Subcutaneous abdominal adipose tissue (tissue), 5 donors: ENCODE measurements at regions not wholly inside any gene's neighbourhood (a gene's known extent, or its start where the extent isn't known, plus 50 kb on each side); places are given as distances from the start of the nearest gene placed in this dataset.

ENCODE experiments used
- H3K27ac ChIP-seq: one replicate; pipeline ENCODE4 v1.7.0; 2013; ENCODE audit warnings: low read depth, mild to moderate bottlenecking, inconsistent platforms, low read length, moderate library complexity
- H3K27me3 ChIP-seq, 5 donors: one replicate each; pipeline ENCODE4 v1.7.0; 2013; ENCODE audit warnings: low read length in 5 of 5, inconsistent platforms in 1 of 5; ENCODE audit not compliant: control insufficient read depth in 5 of 5, insufficient read depth in 4 of 5
- H3K36me3 ChIP-seq, 5 donors: one replicate each; pipeline ENCODE4 v1.7.0; 2013; ENCODE audit warnings: low read length in 5 of 5; ENCODE audit not compliant: control insufficient read depth in 5 of 5, insufficient read depth in 5 of 5
- H3K4me1 ChIP-seq, 5 donors: one replicate each; pipeline ENCODE4 v1.7.0; 2013; ENCODE audit warnings: low read length in 5 of 5, mild to moderate bottlenecking in 3 of 5, moderate library complexity in 1 of 5; ENCODE audit not compliant: control insufficient read depth in 5 of 5, insufficient read depth in 5 of 5
- H3K4me3 ChIP-seq, 5 donors: one replicate each; pipeline ENCODE4 v1.7.0; 2013; ENCODE audit warnings: low read length in 5 of 5, low read depth in 1 of 5
- H3K9ac ChIP-seq, 5 donors: one replicate each; pipeline ENCODE4 v1.7.0; 2013; ENCODE audit warnings: low read length in 5 of 5, mild to moderate bottlenecking in 4 of 5, moderate library complexity in 3 of 5
- H3K9me3 ChIP-seq, 5 donors: one replicate each; pipeline ENCODE4 v1.7.0; 2013; ENCODE audit warnings: low read length in 5 of 5; ENCODE audit not compliant: control insufficient read depth in 5 of 5
- donor health status: healthy.
- donor health status: healthy.
- donor health status: healthy.
- donor health status: healthy.
- donor health status: healthy.

DNA sequence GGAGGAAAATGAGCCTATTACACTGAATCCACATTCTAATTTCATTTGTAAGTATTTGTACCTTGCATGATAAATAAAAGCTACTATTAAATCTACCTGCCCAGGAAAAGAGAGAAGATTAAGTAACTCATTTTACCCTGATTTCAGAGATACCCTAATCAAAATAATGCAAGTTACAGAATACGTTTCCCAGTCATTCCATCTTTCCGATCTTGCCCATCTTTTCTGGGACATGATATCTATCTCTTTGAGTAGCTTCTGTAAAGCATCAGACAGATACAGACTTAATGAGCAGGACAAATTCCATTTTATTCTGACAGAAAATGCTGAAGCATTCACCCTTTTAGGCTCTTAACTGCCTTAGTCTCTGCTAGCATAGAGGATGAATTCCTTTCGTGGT is 56.6 kb downstream of the SPRY2 start:
- H3K27me3 ChIP-seq = no peaks in the 10 kb centered on the region
- no peaks in the 10 kb centered on the region for H3K9me3 ChIP-seq
- no peak overlapping the region for H3K9ac ChIP-seq
- no peaks in the 10 kb centered on the region for H3K36me3 ChIP-seq
- H3K27ac ChIP-seq = no peak overlapping the region
- no peak overlapping the region for H3K4me3 ChIP-seq
- no peaks in the 10 kb centered on the region for H3K4me1 ChIP-seq

DNA sequence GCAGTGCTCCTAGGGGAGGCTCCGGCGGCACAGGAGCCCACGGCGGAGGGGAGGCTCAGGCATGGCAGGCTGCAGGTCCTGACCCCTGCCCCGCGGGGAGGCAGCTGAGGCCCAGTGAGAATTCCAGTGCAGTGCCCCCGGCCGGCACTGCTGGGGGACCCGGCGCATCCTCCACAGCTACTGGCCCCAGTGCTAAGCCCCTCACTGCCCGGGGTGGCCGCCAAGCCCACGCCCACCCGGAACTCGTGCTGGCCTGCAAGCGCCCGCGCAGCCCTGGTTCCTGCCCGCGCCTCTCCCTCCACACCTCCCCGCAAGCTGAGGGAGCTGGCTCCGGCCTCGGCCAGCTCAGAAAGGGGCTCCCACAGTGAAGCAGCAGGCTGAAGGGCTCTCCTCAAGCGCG is 62.2 kb downstream of the SPRY2 start:
- no peaks in the 10 kb centered on the region for H3K9me3 ChIP-seq
- no peaks in the 10 kb centered on the region for H3K36me3 ChIP-seq
- peaks cover 0 to 27% (median 3%) of the 10 kb centered on the region in 5 donors for H3K4me1 ChIP-seq
- H3K27ac ChIP-seq = no peak overlapping the region
- H3K4me3 ChIP-seq = no peak overlapping the region
- no peaks in the 10 kb centered on the region for H3K27me3 ChIP-seq
- H3K9ac ChIP-seq = no peak overlapping the region

DNA sequence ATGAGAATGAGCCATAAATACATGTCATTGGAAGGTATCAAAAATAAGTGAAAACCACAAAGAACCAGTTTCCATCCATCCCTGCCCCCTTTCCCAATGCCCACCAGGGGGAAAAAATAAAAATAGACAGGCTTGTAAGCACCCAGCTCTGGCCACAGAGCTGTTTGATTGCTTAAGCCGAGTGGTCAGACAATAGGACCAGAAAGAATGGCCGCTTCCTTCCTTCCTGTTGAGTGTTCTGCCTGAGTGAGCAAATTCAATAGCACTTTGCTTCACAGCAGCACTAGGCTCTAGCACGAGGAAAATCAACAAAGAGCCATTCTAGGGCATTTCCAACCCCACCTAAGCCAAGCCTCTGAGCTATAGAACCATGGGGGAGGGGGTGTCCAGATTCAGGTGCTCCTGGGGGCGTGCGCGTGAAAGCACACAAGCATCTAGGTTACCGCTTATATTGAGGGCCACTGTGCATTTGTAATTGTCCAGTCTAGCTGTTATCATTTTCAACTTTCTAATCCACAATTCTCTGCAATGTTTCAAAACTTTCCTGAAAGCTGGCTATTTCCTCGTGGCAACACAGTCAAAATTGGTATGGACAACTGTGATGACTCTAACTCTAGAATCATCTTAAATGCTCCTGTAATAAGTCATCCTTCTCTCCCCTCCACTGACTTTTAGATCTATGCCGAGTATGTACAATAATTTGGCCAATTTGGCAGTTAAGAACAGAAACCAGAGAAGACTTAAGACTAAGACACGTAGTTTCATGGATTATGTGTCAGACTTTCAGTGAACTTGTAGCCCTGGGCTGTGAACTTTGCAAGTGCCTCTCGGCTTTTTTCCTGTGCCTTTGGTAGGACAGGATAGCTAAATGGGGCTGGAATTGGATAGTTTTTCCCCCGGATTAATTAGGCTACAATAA is 64.3 kb downstream of the SPRY2 start:
- Histone ChIP-seq H3K27me3 (no peaks in the 10 kb centered on the region), H3K36me3 (no peaks in the 10 kb centered on the region), H3K4me3 (no peak overlapping the region), H3K9me3 (peaks cover 0 to 2% (median 0%) of the 10 kb centered on the region in 5 donors), H3K27ac (peak overlapping the region; percentile 48), H3K9ac (no peak overlapping the region), H3K4me1 (peaks cover 0 to 27% (median 3%) of the 10 kb centered on the region in 5 donors)

DNA sequence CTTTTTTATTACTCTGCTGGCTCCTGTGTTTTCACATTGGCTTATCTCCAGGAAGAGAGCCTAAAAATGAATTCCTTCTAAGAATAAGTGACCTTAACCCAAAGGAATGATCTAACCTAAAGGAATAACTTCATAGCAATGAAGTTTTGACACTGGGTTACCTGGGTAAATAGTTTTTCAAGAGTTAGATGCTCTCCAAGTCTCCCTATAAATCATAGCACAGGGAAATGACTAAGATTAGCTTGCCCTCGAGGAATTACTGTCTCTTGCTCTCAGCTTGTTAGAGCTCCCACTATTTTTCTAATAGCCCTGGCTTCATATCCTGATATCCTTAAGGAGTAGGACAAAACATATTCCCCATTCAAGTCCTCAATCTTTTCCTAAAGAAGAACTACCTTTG is 66.3 kb downstream of the SPRY2 start:
- Histone ChIP-seq H3K27ac (no peak overlapping the region), H3K9ac (no peak overlapping the region)

GRCh38 chr13:80273718-80274117 is 67.2 kb downstream of the SPRY2 start:
- Histone ChIP-seq H3K27ac (no peak overlapping the region), H3K27me3 (no peaks in the 10 kb centered on the region), H3K9ac (no peak overlapping the region), H3K4me1 (peaks cover 0 to 27% (median 3%) of the 10 kb centered on the region in 5 donors), H3K9me3 (peaks cover 0 to 12% (median 3%) of the 10 kb centered on the region in 5 donors), H3K36me3 (no peaks in the 10 kb centered on the region), H3K4me3 (no peak overlapping the region)

More for the DNA sequence above, 66.3 kb downstream of the SPRY2 start:
- H3K9me3 ChIP-seq = peaks cover 0 to 12% (median 3%) of the 10 kb centered on the region in 5 donors
- H3K36me3 ChIP-seq = no peaks in the 10 kb centered on the region
- no peak overlapping the region for H3K4me3 ChIP-seq
- H3K4me1 ChIP-seq = peaks cover 0 to 27% (median 3%) of the 10 kb centered on the region in 5 donors
- H3K27me3 ChIP-seq = no peaks in the 10 kb centered on the region

GRCh38 chr13:80265348-80265747 is 75.6 kb downstream of the SPRY2 start:
- no peak overlapping the region for H3K4me3 ChIP-seq
- H3K9me3 ChIP-seq = peaks cover 0 to 9% (median 3%) of the 10 kb centered on the region in 5 donors
- no peaks in the 10 kb centered on the region for H3K36me3 ChIP-seq
- H3K9ac ChIP-seq = no peak overlapping the region
- H3K27me3 ChIP-seq = no peaks in the 10 kb centered on the region
- H3K27ac ChIP-seq = no peak overlapping the region
- H3K4me1 ChIP-seq = no peaks in the 10 kb centered on the region

DNA sequence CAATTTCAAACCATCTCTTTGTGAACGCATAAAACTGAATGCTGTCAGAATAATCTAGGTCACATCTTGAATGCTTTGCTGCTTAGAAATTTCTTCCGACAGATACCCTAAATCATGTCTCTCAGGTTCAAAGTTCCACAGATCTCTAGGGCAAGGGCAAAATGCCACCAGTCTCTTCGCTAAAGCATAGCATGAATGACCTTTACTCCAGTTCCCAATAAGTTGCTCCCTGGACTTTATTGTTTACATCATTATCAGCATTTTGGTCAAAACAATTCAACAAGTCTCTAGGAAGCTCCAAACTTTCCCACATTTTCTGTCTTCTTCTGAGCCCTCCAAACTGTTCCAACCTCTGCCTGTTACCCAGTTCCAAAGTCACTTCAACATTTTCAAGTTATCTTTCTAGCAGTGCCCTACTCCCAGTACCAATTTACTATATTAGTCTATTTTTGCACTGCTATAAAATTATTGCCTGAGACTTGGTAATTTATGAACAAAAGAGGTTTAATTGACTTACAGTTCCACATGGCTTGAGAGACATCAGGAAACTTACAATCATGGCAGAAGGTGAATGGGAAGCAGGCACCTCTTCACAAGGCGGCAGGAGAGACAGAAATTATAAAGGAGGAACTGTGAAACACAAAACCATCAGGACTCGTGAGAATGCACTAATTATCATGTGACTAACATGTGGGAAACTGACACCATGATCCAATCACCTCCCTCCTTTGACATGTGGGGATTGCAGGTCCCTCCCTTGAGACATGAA is 77.0 kb downstream of the SPRY2 start:
- peaks cover 0 to 9% (median 2%) of the 10 kb centered on the region in 5 donors for H3K9me3 ChIP-seq
- H3K9ac ChIP-seq = no peak overlapping the region
- no peak overlapping the region for H3K27ac ChIP-seq
- H3K36me3 ChIP-seq = no peaks in the 10 kb centered on the region
- no peaks in the 10 kb centered on the region for H3K4me1 ChIP-seq
- no peak overlapping the region for H3K4me3 ChIP-seq
- no peaks in the 10 kb centered on the region for H3K27me3 ChIP-seq

GRCh38 chr13:80262051-80262695 is 78.8 kb downstream of the SPRY2 start:
- H3K27ac ChIP-seq = no peak overlapping the region
- H3K4me1 ChIP-seq = no peaks in the 10 kb centered on the region
- H3K9me3 ChIP-seq = peaks cover 0 to 9% (median 2%) of the 10 kb centered on the region in 5 donors
- no peak overlapping the region for H3K9ac ChIP-seq
- H3K36me3 ChIP-seq = no peaks in the 10 kb centered on the region
- no peaks in the 10 kb centered on the region for H3K27me3 ChIP-seq
- no peak overlapping the region for H3K4me3 ChIP-seq

- H3K27me3 ChIP-seq = no peaks in the 10 kb centered on the region
- no peak overlapping the region for H3K9ac ChIP-seq
- peaks cover 0 to 7% (median under 1%) of the 10 kb centered on the region in 5 donors for H3K9me3 ChIP-seq
- H3K4me3 ChIP-seq = no peak overlapping the region
- H3K27ac ChIP-seq = no peak overlapping the region
- H3K4me1 ChIP-seq = no peaks in the 10 kb centered on the region
- H3K36me3 ChIP-seq = no peaks in the 10 kb centered on the region
Measured at GRCh38 chr13:80259159-80259558, 81.8 kb downstream of the SPRY2 start.
